Prostate gland (tissue), 2 donors: ENCODE measurements at regions not wholly inside any gene's neighbourhood (a gene's known extent, or its start where the extent isn't known, plus 50 kb on each side); places are given as distances from the start of the nearest gene placed in this dataset.
"Not testable (repeated sequence)": the region's sequence is repeated elsewhere in the genome, so short reads cannot be mapped to it uniquely, and the experiment has no call there.

Experiments used
- DNase-seq: peaks from one replicate; pipeline ENCODE4 v3.0.0-alpha.2; 2019; ENCODE audit warnings: low spot score
- H3K27ac ChIP-seq, 2 donors: fragments of 200-600 bp; sonication (generic); 2 replicates each; pipeline ENCODE4 v1.5.1; 2017 to 2019
- H3K27me3 ChIP-seq: fragments of 200-600 bp; sonication (generic); replicated peaks from 2 replicates; pipeline ENCODE4 v1.5.1; 2019; ENCODE audit not compliant: insufficient read depth
- H3K36me3 ChIP-seq, 2 donors: fragments of 200-600 bp; sonication (generic); 1 replicate in 1 of 2; 2 replicates in 1 of 2; pipeline versions ENCODE4 v1.5.1 to v1.8.1; 2017 to 2019
- H3K4me1 ChIP-seq: fragments of 200-600 bp; sonication (generic); replicated peaks from 2 replicates; pipeline ENCODE4 v1.5.1; 2019
- H3K4me3 ChIP-seq, 2 donors: fragments of 200-600 bp; sonication (generic); 2 replicates each; pipeline ENCODE4 v1.5.1; 2017 to 2019
- H3K9me3 ChIP-seq: fragments of 200-600 bp; sonication (generic); 2 replicates; pipeline ENCODE4 v1.5.1; 2017
- CTCF ChIP-seq, 4 experiments: fragments of 200-600 bp in 2 of 4; fragments of 450-650 bp in 2 of 4; sonication (generic) in 2 of 4; IDR thresholded peaks; 1 replicate in 3 of 4; 2 replicates in 1 of 4; pipeline ENCODE4 v1.5.1; 2016 to 2019; ENCODE audit warnings: antibody characterized with exemption in 4 of 4, mild to moderate bottlenecking in 2 of 4, moderate library complexity in 2 of 4
- POLR2A ChIP-seq: fragments of 450-650 bp; IDR thresholded peaks from one replicate; pipeline ENCODE4 v1.6.1; 2016; ENCODE audit warnings: antibody characterized with exemption, mild to moderate bottlenecking
- POLR2AphosphoS5 ChIP-seq: sonication (generic); formaldehyde crosslinking; IDR thresholded peaks from one replicate; pipeline ENCODE4 v1.6.1; 2017; ENCODE audit warnings: antibody characterized with exemption
- WGBS: methylation state at CpG from one replicate; pipeline ENCODE4 v1.1.5; 2018; 5-methylcytosine and 5-hydroxymethylcytosine counted together
- intact Hi-C: fragments of 100-400 bp; cut with DNase I; formaldehyde crosslinking; loops from one replicate; pipeline ENCODE4 v1.14.2; 2022

DNA sequence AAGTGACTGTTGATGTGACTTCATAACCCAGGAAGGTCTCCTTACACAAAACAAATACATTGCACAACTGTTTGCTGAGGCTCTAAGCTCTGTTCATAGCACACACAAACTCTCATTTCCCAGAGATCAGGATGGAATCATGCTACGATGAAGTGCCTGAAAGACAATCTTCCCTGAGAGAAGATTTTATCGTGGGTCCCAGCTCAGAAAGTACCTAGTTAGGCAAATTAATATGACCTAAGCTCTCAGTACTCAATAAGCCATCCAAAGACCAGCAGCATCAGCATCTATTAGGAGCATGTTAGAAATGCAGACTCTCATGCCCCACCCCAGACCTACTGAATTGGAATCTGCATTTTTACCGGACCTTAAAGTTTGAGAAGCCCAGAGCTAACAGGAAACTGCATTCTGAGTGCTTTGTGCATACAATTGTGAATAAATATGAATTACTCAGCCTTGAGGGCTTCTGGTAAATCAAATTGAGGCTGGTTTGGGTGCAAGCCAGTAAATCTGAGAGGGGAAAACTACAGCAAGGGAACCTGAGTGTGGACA, 161.5 kb upstream of the C2CD4B start:
- no peaks in the 10 kb centered on the region for H3K4me1 ChIP-seq
- H3K4me3 ChIP-seq: no peak overlapping the region
- 68% methylated on average over 3 of the region's 3 CpGs for WGBS
- intact Hi-C loops: no loop called here
- H3K27ac ChIP-seq: no peak overlapping the region
- H3K9me3 ChIP-seq: no peaks in the 10 kb centered on the region
- H3K27me3 ChIP-seq: no peaks in the 10 kb centered on the region
- H3K36me3 ChIP-seq: no peaks in the 10 kb centered on the region
- no peak for DNase-seq
- TF ChIP-seq POLR2A: no peak

DNA sequence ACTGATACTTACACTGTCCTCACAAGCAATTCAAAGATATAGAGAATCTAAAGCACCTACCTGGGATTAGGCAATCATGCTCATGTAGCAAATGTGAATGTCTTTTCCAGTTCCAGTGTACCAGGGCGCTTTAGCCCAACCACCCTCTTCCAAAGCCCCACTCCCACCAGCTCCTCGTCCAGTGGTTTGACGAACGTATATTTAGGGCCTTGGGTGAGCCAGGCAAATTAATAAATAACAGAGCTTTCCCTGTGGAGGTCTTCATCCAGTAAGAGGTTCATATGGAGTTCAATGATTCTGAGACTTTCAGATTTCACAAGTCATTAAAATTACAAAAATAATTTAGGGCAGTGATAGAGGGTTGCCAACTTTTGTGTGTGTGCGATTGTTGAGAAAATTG, 162.3 kb upstream of the C2CD4B start:
- no peaks in the 10 kb centered on the region for H3K9me3 ChIP-seq
- 71% methylated on average over 5 of the region's 5 CpGs for WGBS
- no peak for DNase-seq
- H3K36me3 ChIP-seq: no peaks in the 10 kb centered on the region
- H3K27me3 ChIP-seq: no peaks in the 10 kb centered on the region
- no peaks in the 10 kb centered on the region for H3K4me1 ChIP-seq
- no peak for TF ChIP-seq POLR2AphosphoS5
- no peak for TF ChIP-seq POLR2A
- no peak for TF ChIP-seq CTCF (IDR thresholded peaks at IDR 0.05)
- intact Hi-C loops: no loop called here
- no peak overlapping the region for H3K4me3 ChIP-seq
- no peak overlapping the region for H3K27ac ChIP-seq

GRCh38 chr15:62332472-62332871, 167.4 kb upstream of the C2CD4B start:
- H3K4me3 ChIP-seq, H3K27ac ChIP-seq, intact Hi-C loops, H3K9me3 ChIP-seq, H3K36me3 ChIP-seq, DNase-seq, H3K27me3 ChIP-seq, H3K4me1 ChIP-seq: not testable (repeated sequence)
- WGBS: no CpG with 5 or more reads among the region's 29 CpGs

DNA sequence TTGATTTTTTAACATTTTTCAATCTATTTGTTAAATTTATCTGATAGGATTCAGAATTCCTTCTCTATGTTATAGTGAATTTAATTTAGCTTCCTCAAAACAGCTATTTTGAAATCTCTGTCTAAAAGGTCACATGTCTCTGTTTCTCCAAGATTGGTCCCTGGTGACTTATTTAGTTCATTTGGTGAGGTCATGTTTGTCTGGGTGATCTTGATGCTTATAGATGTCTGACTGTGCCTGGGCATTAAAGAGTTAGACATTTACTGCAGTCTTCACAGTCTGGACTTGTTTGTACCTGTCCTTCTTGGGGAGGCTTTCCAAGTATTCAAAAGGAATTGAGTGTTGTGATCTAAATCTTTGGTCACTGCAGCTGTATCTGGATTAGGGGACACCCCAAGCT, 169.5 kb upstream of the C2CD4B start:
- no peak overlapping the region for H3K27ac ChIP-seq
- no peak overlapping the region for H3K4me3 ChIP-seq
- intact Hi-C loops: no loop called here
- no peak for DNase-seq
- no peaks in the 10 kb centered on the region for H3K27me3 ChIP-seq
- no peak for TF ChIP-seq CTCF (IDR thresholded peaks at IDR 0.05)
- TF ChIP-seq POLR2AphosphoS5: no peak
- TF ChIP-seq POLR2A: no peak
- no peaks in the 10 kb centered on the region for H3K36me3 ChIP-seq
- no peaks in the 10 kb centered on the region for H3K9me3 ChIP-seq
- no peaks in the 10 kb centered on the region for H3K4me1 ChIP-seq

DNA sequence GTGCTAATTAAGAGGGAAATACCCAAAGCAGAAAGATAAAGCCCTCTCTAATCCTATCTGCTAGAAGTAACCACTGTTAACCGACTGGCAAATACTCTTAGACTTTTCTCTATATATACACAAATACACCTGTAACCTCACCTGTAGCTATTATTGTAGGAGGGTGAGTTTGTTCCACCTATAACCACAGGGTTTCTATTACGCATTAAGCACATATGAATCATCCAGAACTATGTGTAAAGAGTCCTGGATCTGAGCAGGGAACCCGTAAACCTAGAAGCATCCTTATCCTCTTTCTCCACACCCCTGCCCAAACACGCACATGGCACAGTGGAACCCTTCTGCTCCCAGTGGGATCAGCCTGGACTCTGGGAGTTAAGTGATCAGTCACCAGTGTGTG, 172.8 kb upstream of the C2CD4B start:
- 78% methylated on average over 4 of the region's 4 CpGs for WGBS
- H3K27me3 ChIP-seq: no peaks in the 10 kb centered on the region
- H3K27ac ChIP-seq: no peak overlapping the region
- no peaks in the 10 kb centered on the region for H3K36me3 ChIP-seq
- no peaks in the 10 kb centered on the region for H3K4me1 ChIP-seq
- H3K4me3 ChIP-seq: no peak overlapping the region
- intact Hi-C loops: no loop called here
- no peaks in the 10 kb centered on the region for H3K9me3 ChIP-seq
- TF ChIP-seq CTCF (IDR thresholded peaks at IDR 0.05) (no peak), POLR2AphosphoS5 (no peak), POLR2A (no peak)
- DNase-seq: no peak

DNA sequence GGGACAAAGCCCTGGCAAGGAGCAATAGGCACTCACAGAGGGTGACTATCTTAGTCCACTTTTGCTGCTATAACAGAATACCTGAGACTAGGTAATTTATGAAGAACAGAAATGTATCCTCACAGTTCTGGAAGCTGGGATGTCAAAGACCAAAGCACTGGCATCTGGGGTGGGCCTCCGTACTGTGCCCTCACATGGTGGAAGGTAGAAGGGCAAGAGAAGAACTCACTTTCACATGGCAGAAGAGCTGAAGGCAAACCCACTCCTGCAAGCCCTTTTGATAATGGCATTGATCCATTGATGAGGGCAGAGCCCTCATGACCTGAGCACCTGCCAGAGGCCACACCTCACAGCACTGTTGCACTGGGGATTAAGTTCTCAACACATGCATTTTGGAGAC, 173.4 kb upstream of the C2CD4B start:
- Histone ChIP-seq H3K27ac (no peak overlapping the region), H3K9me3 (no peaks in the 10 kb centered on the region), H3K4me1 (no peaks in the 10 kb centered on the region), H3K36me3 (no peaks in the 10 kb centered on the region), H3K27me3 (no peaks in the 10 kb centered on the region), H3K4me3 (no peak overlapping the region)
- no peak for DNase-seq
- WGBS: 93% methylated on average over 1 of the region's 1 CpG
- TF ChIP-seq POLR2A (no peak), POLR2AphosphoS5 (no peak), CTCF (IDR thresholded peaks at IDR 0.05) (no peak)
- intact Hi-C loops: no loop called here
